Stimulated activated CD4-positive, alpha-beta T cell treated with anti-CD3 and anti-CD28 coated beads, Interleukin-1b, Interleukin-23, amount 100 ng/mL, for 24 hours (primary cell): ENCODE measurements at regions not wholly inside any gene's neighbourhood (a gene's known extent, or its start where the extent isn't known, plus 50 kb on each side); places are given as distances from the start of the nearest gene placed in this dataset.

ENCODE experiments used
- DNase-seq, 4 experiments: peaks; one replicate each; pipeline ENCODE4 v3.0.0-alpha.2; 2020; ENCODE audit warnings: low read depth in 4 of 4, low spot score in 1 of 4

DNA sequence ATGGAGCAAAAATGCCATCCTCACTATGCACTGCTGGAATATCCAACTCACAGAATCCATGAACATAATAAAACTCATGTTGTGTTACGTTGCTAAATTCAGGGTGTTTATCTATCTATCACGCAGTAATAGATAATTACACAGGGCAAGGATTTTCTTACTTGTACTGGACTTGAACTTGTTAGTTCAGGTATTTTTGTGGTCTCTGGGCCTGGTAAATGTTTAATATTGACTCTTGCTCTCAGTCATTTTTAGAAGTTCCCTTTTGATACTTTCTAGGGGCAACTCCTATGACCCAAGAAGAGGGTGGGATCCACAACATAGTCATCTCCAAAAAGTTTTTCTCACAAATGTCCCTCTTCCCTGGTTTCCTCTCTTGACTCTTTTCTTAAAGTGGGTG, 522.4 kb upstream of the IGFBP7 start:
- DNase-seq: no peak

GRCh38 chr4:57631147-57631546, 521.0 kb upstream of the IGFBP7 start:
- DNase-seq: no peak

DNA sequence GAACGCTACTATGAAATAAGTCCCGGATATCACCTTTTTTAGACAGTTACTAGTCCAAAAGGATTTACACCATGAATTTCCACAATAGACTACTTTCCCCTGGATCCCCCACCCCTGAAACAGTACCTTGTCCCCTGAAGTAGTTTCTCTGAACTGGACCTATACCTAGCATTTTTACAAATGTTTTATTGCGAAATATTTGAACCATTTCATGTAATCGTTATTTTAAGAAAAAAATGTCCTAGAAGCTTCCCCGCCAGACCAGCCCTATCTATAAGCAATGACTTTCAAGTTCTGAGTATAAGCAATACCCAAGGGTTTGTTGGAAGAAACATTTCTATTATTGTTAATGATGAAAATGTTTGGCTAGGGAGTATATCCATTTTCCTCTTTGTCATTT, 517.8 kb upstream of the IGFBP7 start:
- DNase-seq: no peak

DNA sequence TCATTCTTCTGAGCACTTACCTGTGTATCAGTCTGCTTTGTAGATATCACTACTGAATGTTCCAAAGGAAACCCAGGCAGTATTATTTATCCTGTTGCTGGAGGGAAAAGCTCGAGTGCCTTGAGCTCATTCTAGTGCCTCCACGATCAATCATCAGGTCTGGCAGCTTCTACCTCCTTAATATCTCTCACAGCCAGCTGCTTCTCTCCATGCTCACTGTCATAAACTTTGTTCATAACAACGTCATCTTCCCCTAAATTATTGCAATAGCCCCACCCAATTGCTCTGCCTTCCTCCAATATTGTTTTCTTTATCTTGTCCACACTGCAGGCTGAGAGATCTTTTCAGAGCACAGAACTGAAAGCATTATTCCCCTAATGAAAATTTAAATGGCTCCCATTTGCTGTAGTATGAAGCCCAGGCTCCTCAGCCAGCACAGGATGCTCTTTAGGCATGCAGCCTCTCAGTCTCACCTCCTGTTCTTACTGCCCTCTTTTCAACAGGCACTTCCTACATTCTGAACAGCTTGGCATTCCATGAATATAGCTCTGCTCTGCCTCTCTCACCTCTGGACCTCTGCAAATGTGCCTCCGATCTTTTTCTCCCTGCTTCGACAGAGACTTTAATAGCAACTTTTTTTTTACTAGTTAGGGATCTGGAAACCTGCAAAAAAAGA, 504.2 kb upstream of the IGFBP7 start:
- no peak for DNase-seq

GRCh38 chr4:57612279-57612678, 502.1 kb upstream of the IGFBP7 start:
- no peak for DNase-seq

DNA sequence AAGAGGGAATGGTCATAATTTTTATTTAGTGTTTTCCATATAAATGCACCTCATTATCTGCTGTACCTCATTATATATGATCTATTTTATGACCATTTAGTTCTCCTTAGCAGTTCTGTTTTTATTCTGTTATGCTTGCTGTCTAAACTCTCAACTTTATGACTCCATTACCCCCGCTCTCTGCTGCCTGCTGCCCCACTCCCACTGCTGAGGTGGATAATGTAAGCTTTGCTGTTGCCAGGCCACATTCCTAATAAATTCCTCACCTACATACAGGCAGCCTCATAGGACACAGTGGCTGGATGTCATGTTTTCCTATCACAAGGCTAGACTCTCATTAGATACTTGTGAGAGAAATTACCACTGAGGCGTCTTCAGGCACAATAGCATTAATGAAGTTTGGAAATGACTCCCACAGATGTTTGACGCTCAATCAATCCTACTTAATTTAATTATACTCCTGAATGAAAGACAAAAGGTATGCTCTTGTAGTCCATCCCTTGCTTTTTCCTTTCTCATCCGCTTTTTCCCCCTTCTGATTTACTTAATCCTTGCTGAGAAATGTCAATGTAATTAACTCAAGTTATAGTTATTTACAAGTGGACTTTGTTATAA, 497.5 kb upstream of the IGFBP7 start:
- DNase-seq: no peak

DNA sequence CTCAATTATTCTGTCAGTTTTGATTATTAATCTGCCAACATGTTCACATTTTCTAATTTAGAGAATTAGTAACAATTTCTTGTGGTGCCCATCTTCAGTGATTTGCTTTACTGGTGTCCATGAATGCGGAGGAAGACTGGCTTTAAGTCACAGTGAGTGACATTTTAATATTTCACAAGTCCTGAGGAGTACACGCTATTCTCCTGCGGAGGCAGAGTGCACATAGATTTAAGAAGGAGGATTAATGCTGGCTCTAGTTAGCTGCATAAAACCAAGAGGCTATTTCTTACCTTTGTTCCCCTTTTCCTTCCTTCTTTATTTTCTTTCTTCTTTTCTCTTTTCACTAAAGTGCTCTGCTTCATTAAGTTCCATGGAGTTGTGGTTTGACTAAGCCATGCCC, 495.2 kb upstream of the IGFBP7 start:
- DNase-seq: no peak

DNA sequence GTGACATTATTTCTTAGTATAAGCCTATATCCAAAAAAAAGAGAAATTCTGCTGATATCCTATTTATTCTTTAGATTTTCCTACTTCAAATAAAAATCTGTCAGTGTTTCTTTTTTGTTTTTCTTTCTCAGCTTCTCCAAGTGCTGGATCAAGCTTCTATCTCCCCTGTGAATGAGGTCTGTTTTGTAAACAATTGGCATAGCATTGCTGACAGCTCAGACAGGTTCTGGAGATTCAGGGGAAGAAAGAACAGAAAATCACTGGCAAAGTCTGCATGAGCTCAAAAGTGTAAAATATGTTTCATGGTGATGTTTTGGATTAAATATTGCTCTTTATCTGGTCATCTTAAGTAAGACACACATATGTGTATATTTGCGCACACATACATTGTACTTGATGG, 492.0 kb upstream of the IGFBP7 start:
- no peak for DNase-seq

DNA sequence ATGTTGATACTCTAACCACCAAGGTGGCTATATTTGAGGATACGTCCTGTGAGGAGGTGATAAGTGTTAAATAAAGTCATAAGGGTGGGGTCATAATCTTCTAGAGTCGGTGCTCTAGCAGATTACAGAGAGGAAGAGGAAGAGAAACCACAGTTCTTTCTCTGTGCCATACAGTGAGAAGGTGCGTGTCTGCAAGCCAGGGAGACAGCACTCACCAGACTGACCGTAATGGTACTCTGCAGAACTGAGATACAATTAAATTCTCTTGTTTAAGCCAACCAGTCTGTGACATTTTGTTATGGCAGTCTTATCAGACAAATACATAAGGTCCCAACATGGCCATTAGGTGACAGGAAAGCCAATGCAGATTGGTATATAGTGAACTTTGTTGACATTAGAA, 480.9 kb upstream of the IGFBP7 start:
- DNase-seq: no peak

DNA sequence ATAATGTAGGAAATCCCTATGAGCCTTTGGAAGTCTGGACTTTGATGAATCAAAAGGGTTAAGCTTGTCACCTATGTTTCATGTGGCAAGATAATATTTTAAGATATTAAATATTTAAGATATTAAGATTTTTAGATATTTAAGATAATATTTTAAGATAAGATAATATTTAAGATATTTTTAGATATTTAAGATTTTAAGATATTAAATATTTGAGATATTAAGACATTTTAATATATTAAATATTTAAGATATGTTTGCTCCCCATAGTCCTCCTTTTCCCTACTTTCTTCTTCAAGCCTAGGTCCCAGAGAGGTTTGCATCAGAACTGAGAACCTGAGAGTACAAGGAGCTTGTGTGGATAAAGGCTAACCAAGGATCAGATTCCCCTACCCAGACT, 478.4 kb upstream of the IGFBP7 start:
- no peak for DNase-seq

DNA sequence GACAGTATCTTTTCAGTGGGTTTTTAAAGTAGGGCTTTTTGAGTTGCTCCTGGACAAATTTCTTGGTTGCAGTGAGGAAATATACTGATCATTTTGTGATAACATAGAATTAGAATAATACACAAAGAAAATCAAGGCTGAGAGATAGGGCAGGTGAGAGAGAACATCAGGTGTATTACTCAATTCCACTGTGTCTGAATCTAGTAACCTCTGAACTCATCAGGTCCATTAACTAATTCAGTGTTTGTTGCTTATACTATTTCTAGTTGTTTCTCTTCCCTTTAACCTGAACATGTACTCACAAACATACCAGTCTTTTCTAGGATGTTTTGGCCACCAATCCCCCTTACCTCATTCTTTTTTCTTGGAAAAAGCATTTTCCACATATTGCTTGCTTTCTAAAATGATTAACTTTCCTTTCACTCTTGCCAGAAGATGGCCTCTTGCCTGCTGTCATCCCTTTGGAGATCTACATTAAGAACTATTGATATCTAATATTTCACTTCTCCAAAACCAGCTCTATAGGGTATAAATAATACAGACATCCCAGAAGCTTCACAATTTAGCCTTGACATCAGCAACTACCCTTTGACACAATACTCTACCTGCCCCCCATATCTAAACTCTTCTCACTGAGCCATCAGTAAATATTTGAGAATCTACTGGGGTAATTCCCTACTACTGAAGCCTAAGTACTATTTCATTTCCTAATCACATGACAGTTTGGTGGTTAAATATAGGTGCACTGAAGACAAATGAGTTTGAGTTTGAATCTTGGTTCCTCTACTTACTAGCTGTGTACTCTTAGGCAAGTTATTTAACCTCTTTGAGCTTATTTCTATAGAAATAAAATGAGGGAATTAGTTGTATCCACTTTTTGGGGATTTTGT, 470.8 kb upstream of the IGFBP7 start:
- DNase-seq: no peak

GRCh38 chr4:57575426-57575825, 465.2 kb upstream of the IGFBP7 start:
- DNase-seq: no peak

DNA sequence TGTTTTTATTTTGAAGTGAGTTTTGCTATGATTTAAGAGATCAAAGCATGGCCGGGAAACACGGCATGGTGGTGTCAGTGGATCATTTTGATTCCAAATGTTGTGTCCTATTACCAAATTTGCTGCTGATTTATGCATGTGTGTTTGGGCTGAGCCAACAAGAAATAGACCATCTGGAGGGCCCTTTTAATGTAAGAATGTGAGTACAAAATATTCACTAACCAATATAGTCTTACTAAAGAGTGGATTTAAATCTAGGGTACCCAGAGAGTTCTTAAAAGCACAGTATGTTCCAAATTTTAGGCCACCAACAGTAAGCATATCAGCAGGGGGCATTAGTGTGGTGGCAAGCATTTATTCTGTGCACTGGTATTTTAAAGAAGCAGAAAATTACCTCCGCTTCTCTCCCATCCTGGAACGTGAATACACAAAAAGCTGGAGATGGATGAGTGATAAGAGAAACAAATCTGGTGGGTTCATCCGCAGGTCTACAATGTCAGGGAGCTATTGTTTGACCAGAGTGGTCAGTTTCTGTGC, 444.4 kb upstream of the IGFBP7 start:
- DNase-seq: no peak

GRCh38 chr4:57553728-57554127, 443.5 kb upstream of the IGFBP7 start:
- no peak for DNase-seq

DNA sequence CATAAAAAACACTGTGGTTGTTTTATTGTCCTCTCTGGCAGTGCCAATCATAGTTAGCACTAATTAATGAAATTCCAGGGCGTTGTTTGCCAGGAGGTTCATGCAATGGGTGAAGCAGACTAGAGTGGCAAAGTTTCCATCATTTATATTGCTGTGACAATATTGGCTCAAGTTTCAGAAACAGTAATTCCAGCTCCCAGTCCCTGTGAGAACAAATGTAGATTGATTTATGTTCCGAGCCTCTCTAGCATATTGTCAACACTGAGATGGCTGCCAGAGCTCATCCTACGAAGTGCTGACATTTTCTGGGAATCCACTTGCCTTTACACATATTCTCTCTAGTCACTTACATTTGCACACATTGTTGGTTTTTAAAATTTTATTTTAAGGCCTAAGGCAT, 440.0 kb upstream of the IGFBP7 start:
- DNase-seq: no peak

GRCh38 chr4:57548856-57549255, 438.7 kb upstream of the IGFBP7 start:
- DNase-seq: no peak

GRCh38 chr4:57544811-57545654, 434.8 kb upstream of the IGFBP7 start:
- no peak for DNase-seq

GRCh38 chr4:57504797-57505530, 394.8 kb upstream of the IGFBP7 start:
- DNase-seq: no peak

GRCh38 chr4:57504139-57504538, 394.0 kb upstream of the IGFBP7 start:
- no peak for DNase-seq

DNA sequence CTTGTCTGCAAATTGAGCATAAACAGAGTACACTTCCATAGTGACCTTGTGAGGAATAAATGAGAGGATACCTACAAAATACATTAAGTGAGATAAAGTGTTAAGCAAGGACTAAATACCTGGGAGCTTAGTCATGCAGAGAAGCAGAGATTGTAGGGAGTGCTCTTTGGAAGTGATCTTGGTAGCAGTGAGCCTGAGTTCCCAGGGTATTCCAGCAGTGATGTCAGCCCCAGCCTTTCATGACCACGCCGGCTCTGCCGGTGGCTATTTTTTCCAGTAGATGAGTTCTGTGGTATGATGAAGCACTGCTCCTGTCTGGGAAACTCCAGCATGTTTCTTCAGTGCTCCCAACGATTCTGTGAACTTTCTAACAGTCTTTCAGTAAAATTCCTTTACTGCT, 391.5 kb upstream of the IGFBP7 start:
- DNase-seq: no peak
